PC-9 (cell line): ENCODE measurements at regions not wholly inside any gene's neighbourhood (a gene's known extent, or its start where the extent isn't known, plus 50 kb on each side); places are given as distances from the start of the nearest gene placed in this dataset.

Experiments used
- EZH2 ChIP-seq: fragments of 200-600 bp; sonication (generic); IDR thresholded peaks from 2 replicates; pipeline ENCODE4 v1.8.0; 2017; ENCODE audit warnings: antibody characterized with exemption, low read depth
- TF ChIP-seq, protein P1 (sequence below): fragments of 200-600 bp; sonication (generic); conservative IDR thresholded peaks from 2 replicates; pipeline ENCODE4 v1.6.1; 2017; ENCODE audit warnings: mixed run types, antibody characterized with exemption, mild to moderate bottlenecking, moderate library complexity

DNA sequence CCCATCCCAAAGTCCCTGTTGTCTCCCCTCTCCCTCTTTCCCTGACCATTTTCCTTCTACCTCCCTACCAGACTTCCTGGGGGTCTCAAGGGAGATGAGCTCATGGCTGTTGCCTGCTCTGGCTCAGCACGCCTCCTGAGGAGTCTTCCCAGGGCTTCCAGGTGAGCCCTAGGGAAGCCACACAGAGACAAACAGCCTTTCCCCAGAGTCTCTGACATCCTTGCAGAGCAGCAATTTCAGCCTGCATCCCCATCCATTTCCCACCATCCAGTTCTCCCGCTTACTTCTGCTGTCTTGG lies 189.2 kb upstream of the LINGO1 start:
- no peak for TF ChIP-seq EZH2
- TF ChIP-seq, protein P1, sequence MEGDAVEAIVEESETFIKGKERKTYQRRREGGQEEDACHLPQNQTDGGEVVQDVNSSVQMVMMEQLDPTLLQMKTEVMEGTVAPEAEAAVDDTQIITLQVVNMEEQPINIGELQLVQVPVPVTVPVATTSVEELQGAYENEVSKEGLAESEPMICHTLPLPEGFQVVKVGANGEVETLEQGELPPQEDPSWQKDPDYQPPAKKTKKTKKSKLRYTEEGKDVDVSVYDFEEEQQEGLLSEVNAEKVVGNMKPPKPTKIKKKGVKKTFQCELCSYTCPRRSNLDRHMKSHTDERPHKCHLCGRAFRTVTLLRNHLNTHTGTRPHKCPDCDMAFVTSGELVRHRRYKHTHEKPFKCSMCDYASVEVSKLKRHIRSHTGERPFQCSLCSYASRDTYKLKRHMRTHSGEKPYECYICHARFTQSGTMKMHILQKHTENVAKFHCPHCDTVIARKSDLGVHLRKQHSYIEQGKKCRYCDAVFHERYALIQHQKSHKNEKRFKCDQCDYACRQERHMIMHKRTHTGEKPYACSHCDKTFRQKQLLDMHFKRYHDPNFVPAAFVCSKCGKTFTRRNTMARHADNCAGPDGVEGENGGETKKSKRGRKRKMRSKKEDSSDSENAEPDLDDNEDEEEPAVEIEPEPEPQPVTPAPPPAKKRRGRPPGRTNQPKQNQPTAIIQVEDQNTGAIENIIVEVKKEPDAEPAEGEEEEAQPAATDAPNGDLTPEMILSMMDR: no peak
